ENCODE measurements at regions not wholly inside any gene's neighbourhood (a gene's known extent, or its start where the extent isn't known, plus 50 kb on each side); places are given as distances from the start of the nearest gene placed in this dataset.

- TF ChIP-seq POLR2A (IDR thresholded peaks at IDR 0.05; ENCODE audit: control extremely low read depth in 1 of 2, low read depth in 2 of 2, low read length in 2 of 2) (no peak), CREB1 (IDR thresholded peaks at IDR 0.05) (no peak), SP1 (IDR thresholded peaks at IDR 0.05; ENCODE audit: low read depth, low read length) (no peak), CTCF (IDR thresholded peaks at IDR 0.05; ENCODE audit: control extremely low read depth in 1 of 3, insufficient read depth in 1 of 3, low read depth in 1 of 3, low read length in 3 of 3) (no peak), EP300 (IDR thresholded peaks at IDR 0.05; ENCODE audit: borderline replicate concordance in 1 of 2, low read depth in 2 of 2, low read length in 2 of 2) (no peak), GABPA (IDR thresholded peaks at IDR 0.05; ENCODE audit: borderline replicate concordance, insufficient read depth, low read length) (no peak), POLR2AphosphoS5 (IDR thresholded peaks at IDR 0.05; ENCODE audit: low read depth, low read length) (no peak), RNF2 (IDR thresholded peaks at IDR 0.05; ENCODE audit: borderline replicate concordance, low read depth, low read length, missing control alignments, poor library complexity, severe bottlenecking) (no peak), JUND (IDR thresholded peaks at IDR 0.05; ENCODE audit: low read length) (no peak)
These were observed 514.6 kb downstream of the MED13L start for GRCh38 chr12:115762936-115763335.

Data from H1 (cell line).